ENCODE measurements at regions not wholly inside any gene's neighbourhood (a gene's known extent, or its start where the extent isn't known, plus 50 kb on each side); places are given as distances from the start of the nearest gene placed in this dataset.

- no peak for DNase-seq (ENCODE audit: low read depth, low spot score)
- no peak overlapping the region for H3K4me3 ChIP-seq (ENCODE audit: low read length)
Observed at GRCh38 chr10:21199501-21199900, 302.4 kb upstream of the NEBL start.

GRCh38 chr10:21197838-21198237 is 300.7 kb upstream of the NEBL start:
- no peak overlapping the region for H3K4me3 ChIP-seq (ENCODE audit: low read length)
- no peak for DNase-seq (ENCODE audit: low read depth, low spot score)

- DNase-seq (ENCODE audit: low read depth, low spot score): no peak
- no peak overlapping the region for H3K4me3 ChIP-seq (ENCODE audit: low read length)
Observed at GRCh38 chr10:21196822-21197395, 299.8 kb upstream of the NEBL start.

DNA sequence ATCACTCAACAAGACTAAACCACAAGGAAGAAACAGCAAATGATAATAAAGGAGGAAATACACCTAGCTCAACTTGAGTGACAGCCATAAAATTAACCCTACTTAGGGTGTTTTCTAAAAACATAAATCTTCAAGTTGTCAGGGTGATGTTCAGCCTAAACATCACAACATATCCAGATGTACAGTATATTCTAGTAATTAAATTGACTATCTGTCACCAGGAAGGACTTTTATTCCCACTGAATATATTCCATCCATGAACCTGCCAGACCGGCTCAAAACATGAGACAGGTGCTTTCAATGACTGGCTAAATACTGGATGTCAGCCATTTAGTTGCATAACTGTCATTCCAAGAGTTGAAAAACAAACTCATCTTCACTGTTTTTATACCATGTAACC is 298.1 kb upstream of the NEBL start:
- DNase-seq (ENCODE audit: low read depth, low spot score): no peak
- H3K4me3 ChIP-seq (ENCODE audit: low read length): no peak overlapping the region

DNA sequence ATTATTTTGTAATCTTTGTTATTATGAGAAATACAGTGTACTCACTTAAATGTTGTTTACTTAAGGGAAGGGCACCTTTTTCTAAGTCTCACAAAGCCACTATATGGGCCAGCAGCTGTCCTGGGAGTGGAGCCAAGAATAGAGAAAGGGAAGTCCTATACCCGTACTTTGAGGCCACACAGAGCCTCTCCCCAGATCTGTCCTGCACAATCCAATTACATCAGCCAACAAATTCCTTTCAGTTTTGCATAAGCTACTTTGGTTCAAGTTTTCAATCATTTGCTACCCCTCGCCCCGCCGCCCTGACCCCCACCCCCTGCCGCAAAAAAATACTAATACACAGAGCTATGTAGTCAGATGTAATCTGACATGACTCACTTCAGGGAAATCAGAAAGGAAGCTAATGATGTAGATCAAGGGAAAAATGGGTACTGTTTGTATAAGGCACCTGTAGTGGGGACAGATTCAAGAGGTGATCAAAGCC is 297.4 kb upstream of the NEBL start:
- no peak overlapping the region for H3K4me3 ChIP-seq (ENCODE audit: low read length)
- DNase-seq (ENCODE audit: low read depth, low spot score): no peak

- H3K4me3 ChIP-seq (ENCODE audit: low read length): no peak overlapping the region
- DNase-seq (ENCODE audit: low read depth, low spot score): no peak
Observed at GRCh38 chr10:21193196-21193595, 296.1 kb upstream of the NEBL start.

DNA sequence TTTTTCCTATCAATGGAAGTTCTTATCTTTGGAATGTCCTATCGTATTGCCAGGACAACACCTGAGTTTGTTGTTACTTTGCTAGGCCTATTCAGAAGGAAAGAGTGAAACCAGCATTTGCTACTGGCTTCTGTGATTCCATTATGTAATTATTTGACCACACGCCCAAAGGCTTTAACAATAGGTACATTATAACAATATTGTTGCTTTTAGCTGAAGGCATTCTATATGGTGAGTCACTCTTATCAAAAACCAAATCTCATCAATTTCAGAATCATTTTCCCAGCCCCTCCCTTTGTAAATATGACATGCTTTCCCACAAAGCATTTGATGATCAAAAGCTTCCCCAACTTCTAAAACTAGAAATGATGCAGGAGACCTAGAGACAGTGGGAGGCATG is 294.4 kb upstream of the NEBL start:
- no peak for DNase-seq (ENCODE audit: low read depth, low spot score)

GRCh38 chr10:21184984-21185383 is 287.9 kb upstream of the NEBL start:
- H3K4me3 ChIP-seq (ENCODE audit: low read length): no peak overlapping the region
- no peak for DNase-seq (ENCODE audit: low read depth, low spot score)

More for the DNA sequence above, 294.4 kb upstream of the NEBL start:
- no peak overlapping the region for H3K4me3 ChIP-seq (ENCODE audit: low read length)

GRCh38 chr10:21184216-21184615 is 287.1 kb upstream of the NEBL start:
- H3K4me3 ChIP-seq (ENCODE audit: low read length): no peak overlapping the region
- no peak for DNase-seq (ENCODE audit: low read depth, low spot score)

DNA sequence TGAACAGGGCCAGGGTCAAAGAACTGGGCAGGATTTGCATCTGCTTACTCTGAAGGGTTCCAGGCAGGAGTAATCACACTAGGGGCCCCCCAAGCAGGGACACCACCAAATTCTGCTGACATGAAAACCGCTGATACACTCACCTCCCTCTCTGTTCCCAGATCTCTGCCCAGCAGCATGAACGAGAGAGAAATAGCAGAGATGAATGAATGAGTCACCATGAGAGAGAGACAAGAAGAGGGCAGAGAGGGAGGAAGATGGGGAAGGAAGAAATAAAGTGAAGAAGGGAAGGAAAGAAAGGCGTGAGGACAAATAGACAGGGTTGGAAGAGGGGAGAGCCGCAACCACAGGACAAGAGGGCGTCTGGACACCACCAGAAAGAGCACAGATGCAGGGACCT is 285.9 kb upstream of the NEBL start:
- no peak for DNase-seq (ENCODE audit: low read depth, low spot score)

GRCh38 chr10:21181451-21181850 is 284.3 kb upstream of the NEBL start:
- DNase-seq (ENCODE audit: low read depth, low spot score): no peak
- no peak overlapping the region for H3K4me3 ChIP-seq (ENCODE audit: low read length)

More for the DNA sequence above, 285.9 kb upstream of the NEBL start:
- H3K4me3 ChIP-seq (ENCODE audit: low read length): no peak overlapping the region

DNA sequence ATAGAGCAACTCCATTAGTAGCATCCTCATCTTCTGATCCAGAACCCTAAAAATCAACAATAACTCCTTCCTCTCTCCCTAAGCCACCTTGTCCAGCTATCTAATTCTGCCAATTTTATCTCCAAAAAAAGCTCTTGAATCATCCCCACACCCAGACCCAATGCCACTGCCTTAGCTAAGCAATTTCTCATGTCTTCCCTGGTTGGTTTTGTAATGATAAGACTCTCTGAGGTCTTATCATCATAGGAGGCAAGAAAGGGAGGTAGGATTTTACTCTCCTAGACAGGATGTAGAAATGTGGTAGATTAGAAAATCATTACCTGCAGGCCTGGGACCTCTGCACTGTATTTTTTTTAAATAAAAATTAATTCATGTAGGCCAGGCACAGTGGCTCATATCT is 283.5 kb upstream of the NEBL start:
- DNase-seq (ENCODE audit: low read depth, low spot score): no peak
- no peak overlapping the region for H3K4me3 ChIP-seq (ENCODE audit: low read length)

- no peak overlapping the region for H3K4me3 ChIP-seq (ENCODE audit: low read length)
- no peak for DNase-seq (ENCODE audit: low read depth, low spot score)
Observed at GRCh38 chr10:21176934-21177480, 279.9 kb upstream of the NEBL start.

DNA sequence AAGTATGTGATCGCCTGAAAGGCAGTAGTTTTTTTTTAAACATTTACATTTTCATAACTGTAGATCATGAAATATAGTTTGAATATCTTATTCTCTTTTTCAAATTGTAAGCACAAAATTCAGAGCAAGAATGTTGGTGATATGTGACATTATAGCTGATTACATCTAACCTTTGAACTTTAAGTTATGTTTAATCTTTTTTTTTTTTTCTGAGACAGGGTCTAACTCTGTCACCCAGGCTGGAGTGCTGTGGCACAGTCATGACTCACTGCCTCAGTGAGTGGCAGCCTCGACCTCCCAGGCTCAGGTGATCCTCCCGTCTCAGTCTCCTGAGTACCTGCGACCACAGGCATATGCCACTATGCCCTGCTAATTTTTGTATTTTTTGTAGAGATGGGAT is 278.7 kb upstream of the NEBL start:
- no peak for DNase-seq (ENCODE audit: low read depth, low spot score)
- H3K4me3 ChIP-seq (ENCODE audit: low read length): no peak overlapping the region

GRCh38 chr10:21174715-21175495 is 277.8 kb upstream of the NEBL start:
- no peak for DNase-seq (ENCODE audit: low read depth, low spot score)
- H3K4me3 ChIP-seq (ENCODE audit: low read length): no peak overlapping the region

DNA sequence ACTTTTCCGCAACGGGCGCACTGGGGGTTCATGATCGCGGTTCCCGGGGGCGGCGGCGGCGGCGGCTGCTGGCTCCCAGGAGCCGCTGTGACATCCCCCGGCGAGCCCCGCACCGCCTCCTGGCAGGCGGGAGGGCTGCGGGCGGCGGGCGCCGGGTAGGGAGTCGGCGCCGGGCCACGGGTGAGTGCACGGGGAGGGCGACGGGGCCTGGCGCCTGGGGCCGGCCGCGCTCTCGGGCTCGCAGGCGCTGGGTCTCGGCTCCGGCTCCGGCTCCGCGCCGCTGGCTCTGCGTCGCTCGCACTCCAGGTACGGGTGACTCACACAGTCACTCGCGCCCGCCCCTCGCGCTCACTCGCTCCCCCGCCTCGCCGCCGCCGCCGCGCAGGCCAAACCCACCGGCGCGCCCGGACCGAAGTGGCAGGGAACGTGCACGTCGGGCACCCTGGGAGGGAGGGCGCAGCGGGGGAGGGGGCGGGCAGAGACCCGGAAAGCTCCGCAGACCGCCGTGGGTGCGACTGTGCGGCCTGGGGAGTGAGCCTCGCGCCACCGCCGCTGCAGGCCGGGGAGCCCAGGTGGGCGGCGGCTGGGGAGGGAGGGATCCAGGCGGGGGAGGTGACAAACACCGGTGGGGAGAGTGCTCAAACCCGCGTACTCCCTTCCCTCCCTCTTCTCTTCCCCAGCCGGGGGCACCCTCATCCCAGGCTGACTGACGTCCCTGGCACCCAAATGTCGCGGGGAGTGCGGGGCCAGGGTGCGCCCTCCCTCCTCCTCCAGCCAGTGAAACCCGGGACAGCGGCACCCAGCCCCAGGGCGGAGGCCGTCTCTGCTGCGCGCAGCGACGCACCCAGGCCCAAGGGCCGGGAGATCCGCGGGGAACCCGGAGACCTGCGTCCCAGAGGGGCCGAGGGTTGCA is 276.9 kb upstream of the NEBL start:
- H3K4me3 ChIP-seq (ENCODE audit: low read length): no peak overlapping the region
- DNase-seq (ENCODE audit: low read depth, low spot score): no peak

GRCh38 chr10:21172930-21173801 is 276.1 kb upstream of the NEBL start:
- DNase-seq (ENCODE audit: low read depth, low spot score): no peak
- H3K4me3 ChIP-seq (ENCODE audit: low read length): no peak overlapping the region

DNA sequence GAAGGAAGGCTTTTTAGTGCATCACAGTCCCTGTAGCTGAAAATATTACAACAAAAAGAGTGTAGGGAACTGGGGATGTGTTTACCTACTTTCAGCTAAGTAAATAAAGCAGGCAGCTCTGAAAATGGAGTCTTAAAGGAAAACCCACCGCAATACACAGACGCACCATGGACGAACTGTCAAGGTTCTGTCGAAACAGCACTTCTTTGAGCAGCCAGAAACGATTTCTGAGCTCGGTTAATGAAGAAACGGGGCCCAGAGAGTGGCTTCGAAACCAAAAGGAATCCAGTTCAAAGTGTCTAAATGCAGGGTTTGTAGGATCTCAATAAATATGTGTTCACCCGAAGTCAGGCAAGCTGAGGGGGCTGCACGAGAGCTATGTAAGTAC is 275.4 kb upstream of the NEBL start:
- DNase-seq (ENCODE audit: low read depth, low spot score): no peak
- H3K4me3 ChIP-seq (ENCODE audit: low read length): no peak overlapping the region

Measured in Jurkat, Clone E6-1 (cell line).